HG03342 (cell line): ENCODE measurements at regions not wholly inside any gene's neighbourhood (a gene's known extent, or its start where the extent isn't known, plus 50 kb on each side); places are given as distances from the start of the nearest gene placed in this dataset.

Source experiments
- ATAC-seq: cut with Tn5 transposase; IDR thresholded peaks from one replicate; pipeline ENCODE4 v1.9.1; 2021; ENCODE audit warnings: mild to moderate bottlenecking, moderate library complexity; ENCODE audit not compliant: unreplicated experiment

DNA sequence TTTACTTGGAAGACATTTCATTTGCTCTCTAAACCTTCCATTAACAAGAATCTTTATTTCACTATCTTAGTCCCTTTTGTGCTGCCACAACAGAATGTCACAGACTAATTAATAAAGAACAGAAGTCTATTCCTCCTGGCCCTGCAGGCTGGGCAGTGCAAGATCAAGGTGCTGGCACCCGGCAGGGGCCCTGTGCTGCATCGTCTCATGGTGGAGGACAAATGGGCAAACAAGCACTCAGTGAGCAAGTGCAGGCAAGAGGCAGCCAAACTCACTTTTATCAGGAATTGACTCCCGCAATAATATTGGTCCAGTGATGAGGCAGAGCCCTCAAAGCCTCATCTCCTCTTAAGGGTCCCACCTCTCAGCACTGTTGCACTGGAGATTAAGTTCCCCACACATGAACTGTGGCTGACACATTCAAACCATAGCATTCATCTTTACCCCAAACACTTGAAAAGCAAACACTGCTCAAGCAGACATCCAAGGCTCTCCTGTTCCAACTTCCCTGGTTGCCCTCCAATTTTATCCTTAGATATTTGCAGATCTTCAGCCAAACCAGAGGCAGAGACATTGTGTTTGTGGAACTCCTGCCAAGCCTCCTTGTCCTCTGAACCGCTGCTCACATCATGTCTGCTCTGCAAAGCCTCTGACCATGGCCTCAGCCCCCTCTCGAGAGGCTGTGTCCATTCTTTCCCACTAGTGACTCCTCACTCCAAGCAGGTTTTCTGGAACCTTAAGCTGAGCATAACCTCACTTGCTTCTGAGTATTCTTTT lies 404.4 kb upstream of the SOX11 start:
- no peak for ATAC-seq

GRCh38 chr2:5290900-5291546 lies 401.2 kb upstream of the SOX11 start:
- no peak for ATAC-seq

DNA sequence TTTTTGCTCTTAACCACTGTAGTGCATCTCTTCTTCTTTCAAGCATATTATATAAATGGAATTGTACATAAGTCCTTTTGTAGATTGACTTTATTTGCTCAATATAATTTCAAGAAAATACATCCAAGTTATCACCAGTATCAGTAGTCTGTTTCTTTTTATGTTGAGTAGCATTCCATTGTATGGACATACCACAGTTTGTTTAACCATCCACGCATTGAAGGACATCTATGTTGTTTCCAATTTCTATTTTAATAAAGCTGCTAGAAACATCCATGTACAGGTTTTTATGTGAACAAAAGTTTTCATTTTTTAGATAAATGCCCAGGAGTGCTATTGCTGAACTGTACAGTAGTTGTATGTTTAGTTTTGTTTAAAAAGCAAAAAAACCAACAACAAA lies 387.5 kb upstream of the SOX11 start:
- ATAC-seq = no peak

GRCh38 chr2:5315041-5315440 lies 377.1 kb upstream of the SOX11 start:
- no peak for ATAC-seq

DNA sequence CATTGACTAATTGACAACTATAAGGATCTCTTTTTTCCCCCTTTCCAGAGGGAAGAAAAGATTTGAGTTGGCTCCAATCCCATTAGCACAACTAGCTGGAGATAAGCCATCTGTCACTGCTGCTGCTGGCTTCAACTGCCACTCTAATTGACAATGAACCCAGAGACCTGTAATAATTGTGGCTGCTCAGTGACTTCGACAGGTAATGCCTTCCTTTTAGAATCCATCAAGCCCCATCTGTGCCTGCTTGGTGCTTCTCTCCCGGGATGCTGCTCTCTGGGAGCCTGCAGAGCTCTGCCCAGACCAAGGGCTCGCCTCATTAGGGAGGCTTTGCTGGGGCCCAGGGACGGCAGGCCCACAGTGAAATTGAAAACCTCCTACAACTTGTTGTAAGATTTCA lies 376.7 kb upstream of the SOX11 start:
- ATAC-seq = no peak

- no peak for ATAC-seq
Measured at GRCh38 chr2:5316001-5316490, 376.1 kb upstream of the SOX11 start.

- ATAC-seq = no peak
Measured at GRCh38 chr2:5319493-5319892, 372.7 kb upstream of the SOX11 start.

DNA sequence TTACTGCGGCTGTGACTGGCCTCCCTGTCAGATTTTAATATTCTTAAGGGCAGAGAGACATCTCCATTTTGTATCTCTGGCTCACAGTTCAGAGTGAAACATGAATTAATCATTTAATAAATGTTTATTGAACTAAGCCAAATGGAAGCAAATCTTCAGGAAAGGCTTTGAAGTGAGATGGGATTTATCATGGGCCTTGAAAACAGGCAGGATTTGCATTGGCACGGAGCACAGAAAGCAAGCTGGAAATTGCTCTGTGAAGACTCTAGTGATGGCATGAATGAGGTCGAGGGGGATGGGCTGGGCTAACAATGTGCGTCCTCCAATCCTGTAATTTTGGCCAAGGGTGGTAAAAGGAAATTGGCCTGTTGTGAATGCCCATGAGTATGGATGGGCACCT lies 369.8 kb upstream of the SOX11 start:
- ATAC-seq = no peak

DNA sequence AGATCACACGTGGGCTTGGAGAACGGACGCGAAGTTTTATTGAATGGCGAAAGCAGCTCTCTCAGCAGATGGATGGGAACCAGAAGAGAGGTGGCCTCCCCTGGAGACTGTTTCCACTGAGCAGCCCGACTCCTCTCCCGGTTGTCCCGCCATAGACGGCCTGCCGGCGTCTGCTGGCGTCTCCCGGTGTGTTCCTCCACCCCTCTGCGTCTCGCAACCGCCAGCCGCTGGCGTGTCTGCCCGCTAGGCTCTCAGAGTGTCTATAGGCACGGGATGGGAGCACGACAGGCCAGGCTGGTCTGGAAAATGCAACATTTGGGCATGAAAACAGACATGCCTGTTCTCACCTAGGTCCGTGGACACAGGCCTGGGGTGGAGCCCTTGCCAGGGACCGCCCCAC lies 366.7 kb upstream of the SOX11 start:
- no peak for ATAC-seq

GRCh38 chr2:5328826-5329225 lies 363.4 kb upstream of the SOX11 start:
- ATAC-seq = no peak

DNA sequence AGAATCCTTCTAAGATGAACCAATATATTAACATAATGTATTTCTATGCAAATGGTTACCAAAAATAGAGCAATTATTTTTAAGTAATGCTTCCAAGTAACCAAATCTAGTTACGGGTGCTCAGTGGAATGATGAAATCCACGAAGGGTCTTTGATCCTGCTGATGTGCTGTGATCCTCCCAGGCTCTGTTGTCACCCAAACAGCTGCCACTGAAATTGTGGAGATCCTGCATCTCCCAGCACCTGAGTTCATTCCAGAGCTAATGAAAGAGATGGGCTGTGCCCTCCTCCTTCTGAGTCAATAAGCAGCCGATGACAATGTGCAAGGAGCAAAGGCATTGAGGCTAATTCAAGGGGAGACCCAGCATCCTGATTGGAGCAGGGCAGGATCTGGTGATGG lies 362.4 kb upstream of the SOX11 start:
- ATAC-seq = no peak

DNA sequence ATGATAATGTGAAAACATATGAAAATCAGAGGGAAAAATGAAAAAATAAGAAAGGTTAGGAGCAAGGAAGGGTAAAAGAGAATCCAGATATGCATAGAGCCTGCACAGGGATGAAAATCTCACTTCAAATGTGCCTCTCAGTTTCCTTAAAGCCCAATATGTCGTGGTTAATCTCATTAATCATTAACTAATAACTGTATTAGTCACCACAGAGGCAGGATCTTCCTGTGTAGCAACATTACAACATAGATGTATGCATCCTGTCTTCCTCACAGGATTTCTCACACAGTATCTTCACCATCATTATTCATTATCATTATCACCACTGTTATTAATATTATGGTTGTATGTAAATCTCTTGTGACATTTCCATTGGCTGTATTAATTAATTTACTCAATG lies 361.2 kb upstream of the SOX11 start:
- no peak for ATAC-seq

DNA sequence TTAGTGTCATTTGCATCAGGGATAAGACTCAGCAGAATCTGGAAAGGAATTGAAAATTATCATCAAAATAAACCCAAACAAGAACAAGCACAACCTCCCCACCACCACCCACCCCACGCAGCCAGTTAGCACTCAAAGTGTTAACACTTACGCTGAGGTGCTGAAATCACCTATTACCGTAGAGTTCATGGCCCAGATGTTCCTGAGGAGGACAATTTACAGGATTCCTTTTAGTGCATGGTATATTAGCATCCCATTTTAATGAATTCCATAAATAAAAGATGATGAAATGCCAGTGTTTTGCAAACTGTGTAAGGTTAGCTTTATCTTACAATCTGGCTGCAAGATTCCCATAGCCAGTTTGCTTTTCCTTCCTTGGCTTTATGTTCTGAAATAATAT lies 359.3 kb upstream of the SOX11 start:
- ATAC-seq = no peak

- no peak for ATAC-seq
Measured at GRCh38 chr2:5339473-5339872, 352.7 kb upstream of the SOX11 start.

DNA sequence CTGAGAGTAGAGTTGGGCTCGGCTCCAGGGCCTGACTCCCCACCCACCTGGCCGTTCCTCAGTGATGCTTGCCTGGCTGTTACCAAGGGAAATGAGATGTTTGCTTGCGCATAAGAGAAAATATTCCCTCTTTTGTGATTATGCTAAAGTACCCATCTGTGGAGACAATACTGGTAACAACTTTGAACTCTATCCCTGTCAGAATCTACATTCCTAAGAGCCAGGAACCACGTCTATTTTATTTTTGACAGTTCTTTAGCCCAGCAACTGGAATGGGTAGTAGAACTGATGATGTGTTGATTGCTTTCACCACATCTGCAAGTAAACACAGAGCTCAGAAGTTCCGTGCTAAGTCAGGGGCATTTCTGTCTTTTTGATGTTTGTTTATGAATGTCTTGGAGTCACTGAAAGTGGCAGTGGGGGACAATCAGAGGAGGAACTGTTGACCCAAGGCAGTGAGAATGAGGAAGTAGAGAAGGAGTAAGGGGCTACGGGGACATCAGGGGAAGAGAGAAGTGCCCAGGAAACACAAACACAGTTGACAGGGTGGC lies 348.3 kb upstream of the SOX11 start:
- ATAC-seq = no peak

DNA sequence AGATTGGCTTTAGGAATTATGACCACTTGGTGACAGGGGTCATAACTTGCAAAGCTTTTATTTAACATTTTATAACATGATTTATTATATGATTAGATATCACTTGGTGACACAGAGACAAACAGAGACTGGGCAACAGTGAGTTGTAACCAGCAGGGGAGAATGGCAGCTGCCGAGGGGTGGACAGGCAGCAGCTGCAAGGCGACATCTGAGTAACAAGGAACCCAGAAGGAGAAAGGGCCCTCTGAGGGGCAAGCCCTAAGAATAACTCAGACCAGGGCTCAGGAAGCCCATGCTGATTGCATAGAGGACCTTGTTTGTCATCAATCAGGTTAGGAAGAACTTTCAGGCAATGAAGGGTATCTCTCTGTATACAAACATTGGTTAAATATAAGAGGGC lies 339.9 kb upstream of the SOX11 start:
- ATAC-seq = no peak

DNA sequence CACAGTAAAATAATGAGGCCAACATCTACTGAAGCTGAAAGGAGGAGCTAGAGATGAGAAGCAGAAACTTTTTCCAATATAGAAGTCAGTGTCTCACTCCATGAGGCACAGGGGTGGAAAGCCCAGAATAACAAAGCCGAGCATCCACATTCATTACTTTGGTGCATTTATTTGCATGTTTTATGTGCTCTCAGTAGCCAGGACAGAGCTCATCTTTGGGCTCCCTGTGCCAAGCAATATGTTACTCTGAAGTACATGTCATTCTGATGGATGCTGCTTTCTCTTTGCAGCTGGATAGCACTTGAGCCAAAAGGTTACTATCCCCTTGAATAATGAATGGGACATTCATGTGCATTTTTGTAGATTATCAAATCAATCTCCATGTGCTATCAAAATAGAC lies 338.6 kb upstream of the SOX11 start:
- ATAC-seq = no peak

GRCh38 chr2:5359397-5359796 lies 332.8 kb upstream of the SOX11 start:
- no peak for ATAC-seq

DNA sequence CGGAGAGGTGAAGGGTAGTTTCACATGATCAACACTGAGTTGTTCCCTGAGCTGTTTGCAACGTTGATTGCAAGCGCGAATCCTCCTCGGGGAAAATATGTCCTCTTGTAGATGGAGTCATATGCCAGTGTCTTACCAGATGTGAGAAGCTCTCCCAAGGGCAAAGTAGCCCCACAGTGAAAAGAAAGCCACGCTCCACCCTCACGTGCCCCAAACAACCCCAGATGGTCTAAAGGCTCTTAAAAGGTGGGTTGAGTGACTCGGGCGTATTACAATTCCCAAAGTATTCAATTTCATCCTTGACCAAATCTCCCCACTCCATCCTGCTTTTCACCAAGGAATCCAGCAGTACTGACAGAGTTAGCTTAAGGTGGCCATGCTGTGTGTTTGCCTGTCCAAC lies 332.1 kb upstream of the SOX11 start:
- ATAC-seq = no peak

GRCh38 chr2:5364361-5364760 lies 327.8 kb upstream of the SOX11 start:
- ATAC-seq = no peak

- peak; percentile 100 for ATAC-seq
Measured at GRCh38 chr2:5365871-5366461, 326.2 kb upstream of the SOX11 start.

DNA sequence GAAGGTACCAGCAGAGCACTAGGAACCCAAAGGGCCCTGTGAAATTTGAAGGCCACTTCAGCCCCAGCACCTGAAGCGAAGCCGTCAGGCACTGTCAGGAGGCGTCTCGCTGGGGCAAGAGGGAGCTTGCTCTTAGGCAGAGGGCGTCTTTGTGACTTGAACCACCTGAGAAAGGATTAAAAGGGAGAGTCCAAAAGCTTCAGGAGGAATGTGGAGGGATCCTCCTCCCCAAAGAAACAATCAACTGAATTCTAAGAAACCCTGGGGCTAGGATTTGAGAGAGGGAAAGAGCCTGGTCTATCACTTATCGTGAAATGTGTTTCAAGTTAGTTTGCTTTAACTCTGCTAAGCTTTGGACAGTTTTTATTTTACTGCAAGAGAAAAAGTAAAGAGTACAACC lies 324.9 kb upstream of the SOX11 start:
- ATAC-seq = no peak
